GM21526 (cell line): ENCODE measurements at regions not wholly inside any gene's neighbourhood (a gene's known extent, or its start where the extent isn't known, plus 50 kb on each side); places are given as distances from the start of the nearest gene placed in this dataset.
"Not testable (repeated sequence)": the region's sequence is repeated elsewhere in the genome, so short reads cannot be mapped to it uniquely, and the experiment has no call there.

Source experiments
- ATAC-seq: cut with Tn5 transposase; IDR thresholded peaks from one replicate; pipeline ENCODE4 v1.9.1; 2021; ENCODE audit warnings: moderate library complexity; ENCODE audit not compliant: unreplicated experiment, low FRiP score

- no peak for ATAC-seq
These were observed 125.8 kb downstream of the VEGFA start for GRCh38 chr6:43895656-43896328.

GRCh38 chr6:43893073-43893472 lies 123.1 kb downstream of the VEGFA start:
- no peak for ATAC-seq

- no peak for ATAC-seq
These were observed 121.3 kb downstream of the VEGFA start for GRCh38 chr6:43891072-43891870.

GRCh38 chr6:43890197-43891062 lies 120.4 kb downstream of the VEGFA start:
- ATAC-seq, result no peak

- ATAC-seq, result no peak
These were observed 118.1 kb downstream of the VEGFA start for GRCh38 chr6:43887906-43888683.

- ATAC-seq, result no peak
These were observed 117.4 kb downstream of the VEGFA start for GRCh38 chr6:43887340-43887858.

GRCh38 chr6:43886717-43887339 lies 116.8 kb downstream of the VEGFA start:
- no peak for ATAC-seq

GRCh38 chr6:43886067-43886461 lies 116.1 kb downstream of the VEGFA start:
- ATAC-seq, result no peak

GRCh38 chr6:43885399-43886066 lies 115.5 kb downstream of the VEGFA start:
- no peak for ATAC-seq

- no peak for ATAC-seq
These were observed 114.6 kb downstream of the VEGFA start for GRCh38 chr6:43884652-43885022.

GRCh38 chr6:43883847-43884651 lies 114.0 kb downstream of the VEGFA start:
- no peak for ATAC-seq

GRCh38 chr6:43882690-43883448 lies 112.9 kb downstream of the VEGFA start:
- not testable (repeated sequence) for ATAC-seq

GRCh38 chr6:43880236-43881137 lies 110.5 kb downstream of the VEGFA start:
- ATAC-seq, result no peak

GRCh38 chr6:43879722-43880121 lies 109.7 kb downstream of the VEGFA start:
- no peak for ATAC-seq

GRCh38 chr6:43878823-43879495 lies 108.9 kb downstream of the VEGFA start:
- ATAC-seq, result no peak

GRCh38 chr6:43878127-43878634 lies 108.2 kb downstream of the VEGFA start:
- no peak for ATAC-seq
